ENCODE measurements at regions not wholly inside any gene's neighbourhood (a gene's known extent, or its start where the extent isn't known, plus 50 kb on each side); places are given as distances from the start of the nearest gene placed in this dataset.
"Not testable (repeated sequence)": the region's sequence is repeated elsewhere in the genome, so short reads cannot be mapped to it uniquely, and the experiment has no call there.

DNA sequence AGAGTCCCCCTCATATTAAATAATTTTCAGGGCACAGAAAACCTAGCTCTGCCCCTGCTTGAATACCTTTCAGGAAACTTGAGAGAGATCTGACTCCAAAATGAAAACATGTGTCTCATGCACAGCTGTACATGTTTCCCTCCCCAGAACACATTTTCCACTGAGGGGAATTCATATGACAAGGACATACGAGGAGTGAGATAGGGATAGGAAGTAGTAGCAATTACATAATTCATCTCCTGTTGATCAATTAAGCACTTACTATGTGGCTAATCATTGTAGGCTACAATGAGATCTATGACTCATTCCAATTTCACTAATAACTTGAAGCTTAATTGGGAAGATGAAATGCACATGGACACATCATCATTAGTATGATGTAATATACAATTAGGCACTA is 302.1 kb downstream of the PCDH11X start:
- 22% methylated on average over 1 of the region's 1 CpG for WGBS
- not testable (repeated sequence) for H3K4me3 ChIP-seq (ENCODE audit: low read depth in 1 of 3, low read length in 3 of 3); DNase-seq (ENCODE audit: low spot score); H3K9ac ChIP-seq (ENCODE audit: low read depth in 1 of 2, low read length in 2 of 2); H3K4me1 ChIP-seq (ENCODE audit: control insufficient read depth in 4 of 4, insufficient read depth in 4 of 4, low read length in 3 of 4); H3K27me3 ChIP-seq (ENCODE audit: control insufficient read depth in 4 of 4, insufficient read depth in 4 of 4, low read length in 3 of 4); H3K36me3 ChIP-seq (ENCODE audit: control insufficient read depth in 4 of 4, insufficient read depth in 3 of 4, low read depth in 1 of 4, low read length in 3 of 4); H3K27ac ChIP-seq (ENCODE audit: low read depth in 1 of 2, low read length in 2 of 2); H3K9me3 ChIP-seq (ENCODE audit: control insufficient read depth in 4 of 4, low read length in 3 of 4)

- not testable (repeated sequence) for H3K4me1 ChIP-seq (ENCODE audit: control insufficient read depth in 4 of 4, insufficient read depth in 4 of 4, low read length in 3 of 4); H3K27ac ChIP-seq (ENCODE audit: low read depth in 1 of 2, low read length in 2 of 2); H3K4me3 ChIP-seq (ENCODE audit: low read depth in 1 of 3, low read length in 3 of 3); H3K36me3 ChIP-seq (ENCODE audit: control insufficient read depth in 4 of 4, insufficient read depth in 3 of 4, low read depth in 1 of 4, low read length in 3 of 4); H3K27me3 ChIP-seq (ENCODE audit: control insufficient read depth in 4 of 4, insufficient read depth in 4 of 4, low read length in 3 of 4); H3K9me3 ChIP-seq (ENCODE audit: control insufficient read depth in 4 of 4, low read length in 3 of 4); DNase-seq (ENCODE audit: low spot score); H3K9ac ChIP-seq (ENCODE audit: low read depth in 1 of 2, low read length in 2 of 2)
- 48% methylated on average over 2 of the region's 2 CpGs for WGBS
These were observed 311.6 kb downstream of the PCDH11X start for GRCh38 chrX:92090756-92091155.

GRCh38 chrX:92098136-92098535 is 319.0 kb downstream of the PCDH11X start:
- H3K27ac ChIP-seq (ENCODE audit: low read depth in 1 of 2, low read length in 2 of 2); H3K9ac ChIP-seq (ENCODE audit: low read depth in 1 of 2, low read length in 2 of 2); DNase-seq (ENCODE audit: low spot score); H3K4me1 ChIP-seq (ENCODE audit: control insufficient read depth in 4 of 4, insufficient read depth in 4 of 4, low read length in 3 of 4); H3K36me3 ChIP-seq (ENCODE audit: control insufficient read depth in 4 of 4, insufficient read depth in 3 of 4, low read depth in 1 of 4, low read length in 3 of 4); H3K4me3 ChIP-seq (ENCODE audit: low read depth in 1 of 3, low read length in 3 of 3); H3K27me3 ChIP-seq (ENCODE audit: control insufficient read depth in 4 of 4, insufficient read depth in 4 of 4, low read length in 3 of 4); H3K9me3 ChIP-seq (ENCODE audit: control insufficient read depth in 4 of 4, low read length in 3 of 4): not testable (repeated sequence)
- 62% methylated on average over 2 of the region's 2 CpGs for WGBS

GRCh38 chrX:92100095-92100494 is 320.9 kb downstream of the PCDH11X start:
- H3K27ac ChIP-seq (ENCODE audit: low read depth in 1 of 2, low read length in 2 of 2); H3K9me3 ChIP-seq (ENCODE audit: control insufficient read depth in 4 of 4, low read length in 3 of 4); H3K4me3 ChIP-seq (ENCODE audit: low read depth in 1 of 3, low read length in 3 of 3); DNase-seq (ENCODE audit: low spot score); H3K4me1 ChIP-seq (ENCODE audit: control insufficient read depth in 4 of 4, insufficient read depth in 4 of 4, low read length in 3 of 4); H3K36me3 ChIP-seq (ENCODE audit: control insufficient read depth in 4 of 4, insufficient read depth in 3 of 4, low read depth in 1 of 4, low read length in 3 of 4); H3K27me3 ChIP-seq (ENCODE audit: control insufficient read depth in 4 of 4, insufficient read depth in 4 of 4, low read length in 3 of 4); H3K9ac ChIP-seq (ENCODE audit: low read depth in 1 of 2, low read length in 2 of 2): not testable (repeated sequence)
- WGBS = 51% methylated on average over 7 of the region's 7 CpGs

DNA sequence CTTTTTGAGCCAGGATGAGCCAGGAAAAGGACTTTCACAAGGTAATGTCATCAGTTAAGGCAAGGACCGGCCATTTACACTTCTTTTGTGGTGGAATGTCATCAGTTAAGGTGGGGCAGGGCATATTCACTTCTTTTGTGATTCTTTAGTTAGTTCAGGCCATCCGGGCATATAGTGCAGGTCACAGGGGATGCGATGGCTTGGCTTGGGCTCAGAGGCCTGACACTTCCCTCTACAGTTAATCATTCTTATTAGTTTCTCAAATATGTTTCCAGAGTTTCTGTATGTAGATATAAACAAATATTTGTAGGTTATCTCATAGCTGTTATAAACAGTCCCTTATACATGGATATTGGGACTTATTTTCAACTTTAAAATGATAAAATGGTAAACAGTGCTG is 326.5 kb downstream of the PCDH11X start:
- not testable (repeated sequence) for DNase-seq (ENCODE audit: low spot score); H3K9ac ChIP-seq (ENCODE audit: low read depth in 1 of 2, low read length in 2 of 2); H3K36me3 ChIP-seq (ENCODE audit: control insufficient read depth in 4 of 4, insufficient read depth in 3 of 4, low read depth in 1 of 4, low read length in 3 of 4); H3K27ac ChIP-seq (ENCODE audit: low read depth in 1 of 2, low read length in 2 of 2); H3K4me1 ChIP-seq (ENCODE audit: control insufficient read depth in 4 of 4, insufficient read depth in 4 of 4, low read length in 3 of 4); H3K4me3 ChIP-seq (ENCODE audit: low read depth in 1 of 3, low read length in 3 of 3); H3K27me3 ChIP-seq (ENCODE audit: control insufficient read depth in 4 of 4, insufficient read depth in 4 of 4, low read length in 3 of 4); H3K9me3 ChIP-seq (ENCODE audit: control insufficient read depth in 4 of 4, low read length in 3 of 4)
- 48% methylated on average over 2 of the region's 3 CpGs for WGBS

- H3K9ac ChIP-seq (ENCODE audit: low read depth in 1 of 2, low read length in 2 of 2); H3K4me1 ChIP-seq (ENCODE audit: control insufficient read depth in 4 of 4, insufficient read depth in 4 of 4, low read length in 3 of 4); DNase-seq (ENCODE audit: low spot score); H3K27ac ChIP-seq (ENCODE audit: low read depth in 1 of 2, low read length in 2 of 2); H3K9me3 ChIP-seq (ENCODE audit: control insufficient read depth in 4 of 4, low read length in 3 of 4); H3K36me3 ChIP-seq (ENCODE audit: control insufficient read depth in 4 of 4, insufficient read depth in 3 of 4, low read depth in 1 of 4, low read length in 3 of 4); H3K4me3 ChIP-seq (ENCODE audit: low read depth in 1 of 3, low read length in 3 of 3); H3K27me3 ChIP-seq (ENCODE audit: control insufficient read depth in 4 of 4, insufficient read depth in 4 of 4, low read length in 3 of 4): not testable (repeated sequence)
- 27% methylated on average over 1 of the region's 1 CpG for WGBS
These were observed 327.5 kb downstream of the PCDH11X start for GRCh38 chrX:92106671-92107070.

DNA sequence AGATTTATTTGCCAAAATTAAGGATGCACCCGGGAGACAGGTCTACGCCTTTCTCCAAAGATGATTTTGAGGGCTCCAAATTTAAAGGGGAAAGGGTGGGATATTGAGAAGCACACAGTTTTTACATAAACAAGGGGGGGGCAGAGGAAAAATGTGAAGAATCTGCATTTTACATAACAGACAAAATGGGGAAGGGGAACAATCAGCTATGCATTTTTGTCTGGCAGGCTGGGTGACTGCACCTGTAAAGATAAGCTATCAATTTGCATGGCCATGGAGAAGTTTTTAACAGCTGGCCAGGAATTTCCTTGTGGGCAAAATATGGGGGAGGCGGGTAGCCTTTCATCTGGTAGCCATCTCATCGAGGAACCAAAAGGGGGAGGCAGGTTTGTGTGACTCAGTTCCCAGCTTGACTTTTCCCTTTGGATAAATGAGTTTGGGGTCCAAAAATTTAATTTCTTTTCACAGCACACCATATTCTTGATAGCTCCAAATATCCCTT is 331.3 kb downstream of the PCDH11X start:
- not testable (repeated sequence) for H3K4me1 ChIP-seq (ENCODE audit: control insufficient read depth in 4 of 4, insufficient read depth in 4 of 4, low read length in 3 of 4); H3K4me3 ChIP-seq (ENCODE audit: low read depth in 1 of 3, low read length in 3 of 3); DNase-seq (ENCODE audit: low spot score); H3K27me3 ChIP-seq (ENCODE audit: control insufficient read depth in 4 of 4, insufficient read depth in 4 of 4, low read length in 3 of 4); H3K9ac ChIP-seq (ENCODE audit: low read depth in 1 of 2, low read length in 2 of 2); H3K27ac ChIP-seq (ENCODE audit: low read depth in 1 of 2, low read length in 2 of 2); H3K36me3 ChIP-seq (ENCODE audit: control insufficient read depth in 4 of 4, insufficient read depth in 3 of 4, low read depth in 1 of 4, low read length in 3 of 4); H3K9me3 ChIP-seq (ENCODE audit: control insufficient read depth in 4 of 4, low read length in 3 of 4)
- WGBS = 44% methylated on average over 2 of the region's 4 CpGs

DNA sequence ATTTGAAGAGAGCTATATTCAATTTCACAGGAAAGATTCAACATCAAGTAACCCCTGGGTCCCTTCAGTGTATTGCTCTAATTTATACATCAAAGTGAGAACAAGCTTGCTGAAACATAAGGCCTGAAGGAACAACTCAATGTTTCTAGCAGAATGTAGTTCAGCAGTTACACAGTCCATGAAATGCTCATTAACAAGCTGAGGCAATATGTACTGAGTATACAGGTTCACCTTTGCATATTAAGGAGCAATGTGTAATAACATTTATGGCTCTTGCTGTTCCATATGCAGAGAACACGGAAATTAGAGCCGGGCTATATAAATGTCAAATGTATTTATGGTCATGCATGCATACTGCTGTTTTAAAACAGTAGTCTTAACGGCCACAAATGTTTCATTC is 338.5 kb downstream of the PCDH11X start:
- DNase-seq (ENCODE audit: low spot score); H3K4me3 ChIP-seq (ENCODE audit: low read depth in 1 of 3, low read length in 3 of 3); H3K9me3 ChIP-seq (ENCODE audit: control insufficient read depth in 4 of 4, low read length in 3 of 4); H3K4me1 ChIP-seq (ENCODE audit: control insufficient read depth in 4 of 4, insufficient read depth in 4 of 4, low read length in 3 of 4); H3K27ac ChIP-seq (ENCODE audit: low read depth in 1 of 2, low read length in 2 of 2); H3K9ac ChIP-seq (ENCODE audit: low read depth in 1 of 2, low read length in 2 of 2); H3K36me3 ChIP-seq (ENCODE audit: control insufficient read depth in 4 of 4, insufficient read depth in 3 of 4, low read depth in 1 of 4, low read length in 3 of 4); H3K27me3 ChIP-seq (ENCODE audit: control insufficient read depth in 4 of 4, insufficient read depth in 4 of 4, low read length in 3 of 4): not testable (repeated sequence)
- WGBS = 69% methylated on average over 3 of the region's 3 CpGs

- not testable (repeated sequence) for DNase-seq (ENCODE audit: low spot score); H3K36me3 ChIP-seq (ENCODE audit: control insufficient read depth in 4 of 4, insufficient read depth in 3 of 4, low read depth in 1 of 4, low read length in 3 of 4); H3K9ac ChIP-seq (ENCODE audit: low read depth in 1 of 2, low read length in 2 of 2); H3K27ac ChIP-seq (ENCODE audit: low read depth in 1 of 2, low read length in 2 of 2); H3K9me3 ChIP-seq (ENCODE audit: control insufficient read depth in 4 of 4, low read length in 3 of 4); H3K4me1 ChIP-seq (ENCODE audit: control insufficient read depth in 4 of 4, insufficient read depth in 4 of 4, low read length in 3 of 4); H3K27me3 ChIP-seq (ENCODE audit: control insufficient read depth in 4 of 4, insufficient read depth in 4 of 4, low read length in 3 of 4); H3K4me3 ChIP-seq (ENCODE audit: low read depth in 1 of 3, low read length in 3 of 3)
- WGBS = 90% methylated on average over 7 of the region's 8 CpGs
These were observed 383.9 kb downstream of the PCDH11X start for GRCh38 chrX:92163035-92163434.

Data from liver (tissue), 6 donors.